ENCODE measurements at regions not wholly inside any gene's neighbourhood (a gene's known extent, or its start where the extent isn't known, plus 50 kb on each side); places are given as distances from the start of the nearest gene placed in this dataset.
A peak's percentile ranks its signal among the peaks of the same experiment; 100 is the strongest.

GRCh38 chr10:118497227-118497626 lies 98.2 kb downstream of the PRLHR start:
- Histone ChIP-seq H3K4me3 (ENCODE audit: low read length) (no peak overlapping the region), H3K9me3 (ENCODE audit: low read length) (no peaks in the 10 kb centered on the region), H3K36me3 (ENCODE audit: insufficient read depth, low read length) (no peaks in the 10 kb centered on the region), H3K27me3 (ENCODE audit: insufficient read depth, low read length, poor library complexity, severe bottlenecking) (no peaks in the 10 kb centered on the region), H3K27ac (ENCODE audit: low read depth, low read length) (no peak overlapping the region), H3K4me1 (ENCODE audit: insufficient read depth, low read length) (no peaks in the 10 kb centered on the region)
- ChIA-PET CTCF (no interaction called here), POLR2A (no interaction called here)
- Mint-ChIP-seq H3K9me3 (no peaks in the 10 kb centered on the region), H3K27me3 (peaks cover 18 to 38% of the 10 kb centered on the region in 2 donors), H3K4me1 (no peaks in the 10 kb centered on the region), H3K36me3 (no peaks in the 10 kb centered on the region), H3K27ac (no peak overlapping the region), H3K4me3 (no peak overlapping the region)
- DNase-seq = no peak

- no peak for DNase-seq
- Histone ChIP-seq H3K27ac (ENCODE audit: low read depth, low read length) (no peak overlapping the region), H3K27me3 (ENCODE audit: insufficient read depth, low read length, poor library complexity, severe bottlenecking) (no peaks in the 10 kb centered on the region), H3K4me1 (ENCODE audit: insufficient read depth, low read length) (no peaks in the 10 kb centered on the region), H3K36me3 (ENCODE audit: insufficient read depth, low read length) (no peaks in the 10 kb centered on the region), H3K9me3 (ENCODE audit: low read length) (no peaks in the 10 kb centered on the region), H3K4me3 (ENCODE audit: low read length) (no peak overlapping the region)
- peaks cover 18 to 38% of the 10 kb centered on the region in 2 donors for H3K27me3 Mint-ChIP-seq
- no peak overlapping the region for H3K27ac Mint-ChIP-seq
- H3K36me3 Mint-ChIP-seq = no peaks in the 10 kb centered on the region
- ChIA-PET POLR2A (no interaction called here), CTCF (no interaction called here)
- H3K4me3 Mint-ChIP-seq = no peak overlapping the region
- H3K9me3 Mint-ChIP-seq = peaks cover 0 to 2% (median 0%) of the 10 kb centered on the region in 5 donors
- H3K4me1 Mint-ChIP-seq = no peaks in the 10 kb centered on the region
Observed at GRCh38 chr10:118496525-118496924, 98.9 kb downstream of the PRLHR start.

- H3K4me1 ChIP-seq (ENCODE audit: insufficient read depth, low read length) = no peaks in the 10 kb centered on the region
- no peaks in the 10 kb centered on the region for H3K9me3 ChIP-seq (ENCODE audit: low read length)
- no peaks in the 10 kb centered on the region for H3K4me1 Mint-ChIP-seq
- H3K27ac Mint-ChIP-seq = no peak overlapping the region
- no peak for DNase-seq
- POLR2A ChIA-PET = no interaction called here
- peaks cover 0 to 2% (median 0%) of the 10 kb centered on the region in 3 donors for H3K36me3 Mint-ChIP-seq
- peaks cover 13 to 35% of the 10 kb centered on the region in 2 donors for H3K27me3 Mint-ChIP-seq
- no peak overlapping the region for H3K4me3 ChIP-seq (ENCODE audit: low read length)
- no peak overlapping the region for H3K27ac ChIP-seq (ENCODE audit: low read depth, low read length)
- peaks cover 1 to 11% (median 6%) of the 10 kb centered on the region in 5 donors for H3K9me3 Mint-ChIP-seq
- CTCF ChIA-PET = no interaction called here
- H3K4me3 Mint-ChIP-seq = no peak overlapping the region
- H3K27me3 ChIP-seq (ENCODE audit: insufficient read depth, low read length, poor library complexity, severe bottlenecking) = no peaks in the 10 kb centered on the region
- no peaks in the 10 kb centered on the region for H3K36me3 ChIP-seq (ENCODE audit: insufficient read depth, low read length)
Observed at GRCh38 chr10:118495499-118495898, 99.9 kb downstream of the PRLHR start.

GRCh38 chr10:118491055-118491454 lies 104.4 kb downstream of the PRLHR start:
- peaks cover 2 to 23% of the 10 kb centered on the region in 2 donors for H3K27me3 Mint-ChIP-seq
- CTCF ChIA-PET = no interaction called here

GRCh38 chr10:118488710-118489497 lies 106.5 kb downstream of the PRLHR start:
- Histone ChIP-seq H3K27me3 (ENCODE audit: insufficient read depth, low read length, poor library complexity, severe bottlenecking) (no peaks in the 10 kb centered on the region), H3K4me3 (ENCODE audit: low read length) (no peak overlapping the region), H3K36me3 (ENCODE audit: insufficient read depth, low read length) (no peaks in the 10 kb centered on the region), H3K27ac (ENCODE audit: low read depth, low read length) (no peak overlapping the region), H3K9me3 (ENCODE audit: low read length) (no peaks in the 10 kb centered on the region), H3K4me1 (ENCODE audit: insufficient read depth, low read length) (no peaks in the 10 kb centered on the region)
- no peak for DNase-seq
- H3K4me3 Mint-ChIP-seq = no peak overlapping the region
- H3K36me3 Mint-ChIP-seq = peaks cover 0 to 2% (median 0%) of the 10 kb centered on the region in 3 donors
- ChIA-PET CTCF (no interaction called here), POLR2A (no interaction called here)
- no peaks in the 10 kb centered on the region for H3K4me1 Mint-ChIP-seq
- peaks cover 1 to 17% (median 8%) of the 10 kb centered on the region in 5 donors for H3K9me3 Mint-ChIP-seq
- no peak overlapping the region for H3K27ac Mint-ChIP-seq
- H3K27me3 Mint-ChIP-seq = peaks cover 2 to 16% of the 10 kb centered on the region in 2 donors

More at GRCh38 chr10:118491055-118491454, 104.4 kb downstream of the PRLHR start:
- no peak overlapping the region for H3K27ac ChIP-seq (ENCODE audit: low read depth, low read length)
- no peaks in the 10 kb centered on the region for H3K36me3 ChIP-seq (ENCODE audit: insufficient read depth, low read length)
- no peaks in the 10 kb centered on the region for H3K9me3 ChIP-seq (ENCODE audit: low read length)
- POLR2A ChIA-PET = no interaction called here
- H3K36me3 Mint-ChIP-seq = peaks cover 0 to 2% (median 0%) of the 10 kb centered on the region in 3 donors
- no peak overlapping the region for H3K4me3 ChIP-seq (ENCODE audit: low read length)
- H3K27me3 ChIP-seq (ENCODE audit: insufficient read depth, low read length, poor library complexity, severe bottlenecking) = no peaks in the 10 kb centered on the region
- H3K9me3 Mint-ChIP-seq = peaks cover 1 to 17% (median 8%) of the 10 kb centered on the region in 5 donors
- no peak overlapping the region for H3K4me3 Mint-ChIP-seq
- no peak for DNase-seq
- H3K4me1 ChIP-seq (ENCODE audit: insufficient read depth, low read length) = no peaks in the 10 kb centered on the region
- H3K4me1 Mint-ChIP-seq = no peaks in the 10 kb centered on the region
- no peak overlapping the region for H3K27ac Mint-ChIP-seq

GRCh38 chr10:118485641-118486040 lies 109.8 kb downstream of the PRLHR start:
- DNase-seq = no peak
- Histone ChIP-seq H3K27ac (ENCODE audit: low read depth, low read length) (no peak overlapping the region), H3K9me3 (ENCODE audit: low read length) (no peaks in the 10 kb centered on the region), H3K4me1 (ENCODE audit: insufficient read depth, low read length) (no peaks in the 10 kb centered on the region), H3K36me3 (ENCODE audit: insufficient read depth, low read length) (no peaks in the 10 kb centered on the region), H3K4me3 (ENCODE audit: low read length) (no peak overlapping the region), H3K27me3 (ENCODE audit: insufficient read depth, low read length, poor library complexity, severe bottlenecking) (no peaks in the 10 kb centered on the region)
- peaks cover 0 to 6% (median 1%) of the 10 kb centered on the region in 5 donors for H3K9me3 Mint-ChIP-seq
- no peak overlapping the region for H3K4me3 Mint-ChIP-seq
- ChIA-PET POLR2A (no interaction called here), CTCF (no interaction called here)
- no peaks in the 10 kb centered on the region for H3K4me1 Mint-ChIP-seq
- peak overlapping the region in 1 of 8 donors; percentile 21 for H3K27ac Mint-ChIP-seq
- no peaks in the 10 kb centered on the region for H3K36me3 Mint-ChIP-seq
- H3K27me3 Mint-ChIP-seq = peaks cover 2 to 13% of the 10 kb centered on the region in 2 donors

GRCh38 chr10:118484152-118484871 lies 111.1 kb downstream of the PRLHR start:
- H3K27me3 Mint-ChIP-seq = peaks cover 2 to 7% of the 10 kb centered on the region in 2 donors
- H3K27ac Mint-ChIP-seq = no peak overlapping the region
- Histone ChIP-seq H3K27ac (ENCODE audit: low read depth, low read length) (no peak overlapping the region), H3K27me3 (ENCODE audit: insufficient read depth, low read length, poor library complexity, severe bottlenecking) (no peaks in the 10 kb centered on the region), H3K9me3 (ENCODE audit: low read length) (no peaks in the 10 kb centered on the region), H3K36me3 (ENCODE audit: insufficient read depth, low read length) (no peaks in the 10 kb centered on the region), H3K4me1 (ENCODE audit: insufficient read depth, low read length) (no peaks in the 10 kb centered on the region), H3K4me3 (ENCODE audit: low read length) (no peak overlapping the region)
- POLR2A ChIA-PET = no interaction called here
- CTCF ChIA-PET = no interaction called here
- no peak for DNase-seq
- H3K4me3 Mint-ChIP-seq = no peak overlapping the region
- H3K4me1 Mint-ChIP-seq = no peaks in the 10 kb centered on the region
- peaks cover 0 to 4% (median 0%) of the 10 kb centered on the region in 5 donors for H3K9me3 Mint-ChIP-seq
- H3K36me3 Mint-ChIP-seq = no peaks in the 10 kb centered on the region

- Mint-ChIP-seq H3K9me3 (no peaks in the 10 kb centered on the region), H3K4me1 (no peaks in the 10 kb centered on the region), H3K36me3 (no peaks in the 10 kb centered on the region), H3K4me3 (no peak overlapping the region), H3K27me3 (peaks cover 0 to 4% of the 10 kb centered on the region in 2 donors), H3K27ac (no peak overlapping the region)
- Histone ChIP-seq H3K4me3 (ENCODE audit: low read length) (no peak overlapping the region), H3K36me3 (ENCODE audit: insufficient read depth, low read length) (no peaks in the 10 kb centered on the region), H3K4me1 (ENCODE audit: insufficient read depth, low read length) (no peaks in the 10 kb centered on the region), H3K27me3 (ENCODE audit: insufficient read depth, low read length, poor library complexity, severe bottlenecking) (no peaks in the 10 kb centered on the region), H3K27ac (ENCODE audit: low read depth, low read length) (no peak overlapping the region), H3K9me3 (ENCODE audit: low read length) (no peaks in the 10 kb centered on the region)
- CTCF ChIA-PET = no interaction called here
- DNase-seq = no peak
- POLR2A ChIA-PET = no interaction called here
Observed at GRCh38 chr10:118483496-118483895, 112.0 kb downstream of the PRLHR start.

Measured in CD8-positive, alpha-beta memory T cell (primary cell).